ENCODE measurements at regions not wholly inside any gene's neighbourhood (a gene's known extent, or its start where the extent isn't known, plus 50 kb on each side); places are given as distances from the start of the nearest gene placed in this dataset.

DNA sequence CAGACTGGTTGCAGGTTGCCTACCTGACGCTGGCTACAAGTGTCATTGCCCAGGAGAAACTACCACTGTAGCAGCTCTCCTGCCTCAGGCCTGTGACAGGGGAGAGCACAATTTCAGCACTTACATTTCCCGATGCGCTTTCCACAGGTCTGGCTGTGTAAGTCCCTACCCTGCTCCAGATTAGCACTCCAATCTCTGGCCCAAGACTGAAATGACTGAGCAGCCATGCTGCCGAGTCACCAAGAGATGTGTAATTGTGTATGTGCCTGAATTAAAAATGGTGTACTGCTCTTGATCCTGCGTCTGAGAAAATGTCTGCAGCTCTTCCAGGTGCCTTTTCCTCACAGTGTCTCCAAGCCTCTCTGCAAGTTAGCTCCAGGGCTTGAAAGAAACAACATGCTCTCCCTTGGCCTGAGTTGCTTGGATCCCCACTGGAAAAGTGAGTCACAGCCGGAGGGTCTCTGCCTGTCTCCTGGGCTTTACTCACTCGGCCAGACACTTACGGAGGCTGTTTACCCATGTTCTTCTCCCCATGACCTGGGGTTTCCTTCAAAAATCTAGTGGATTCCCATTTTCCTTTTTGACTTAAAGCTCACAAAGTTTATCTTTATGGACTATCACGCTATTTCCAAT is 1001.7 kb upstream of the KCND2 start:
- Histone ChIP-seq H3K9me3 (ENCODE audit: control insufficient read depth in 4 of 4, low read length in 3 of 4) (no peaks in the 10 kb centered on the region), H3K9ac (ENCODE audit: low read depth in 1 of 2, low read length in 2 of 2) (no peak overlapping the region), H3K4me1 (ENCODE audit: control insufficient read depth in 4 of 4, insufficient read depth in 4 of 4, low read length in 3 of 4) (peaks cover 2 to 14% (median 8%) of the 10 kb centered on the region in 4 donors), H3K36me3 (ENCODE audit: control insufficient read depth in 4 of 4, insufficient read depth in 3 of 4, low read depth in 1 of 4, low read length in 3 of 4) (no peaks in the 10 kb centered on the region), H3K27me3 (ENCODE audit: control insufficient read depth in 4 of 4, insufficient read depth in 4 of 4, low read length in 3 of 4) (no peaks in the 10 kb centered on the region), H3K27ac (ENCODE audit: low read depth in 1 of 2, low read length in 2 of 2) (no peak overlapping the region), H3K4me3 (ENCODE audit: low read depth in 1 of 3, low read length in 3 of 3) (no peak overlapping the region)
- TF ChIP-seq SP1 (IDR thresholded peaks at IDR 0.05) (no peak), HNF4A (conservative IDR thresholded peaks at IDR 0.05) (no peak), FOXA2 (IDR thresholded peaks at IDR 0.05) (no peak), ZBTB33 (IDR thresholded peaks at IDR 0.05) (no peak)
- 91% methylated on average over 9 of the region's 9 CpGs for WGBS
- no peak for DNase-seq (ENCODE audit: low spot score)

GRCh38 chr7:119281181-119281846 is 991.7 kb upstream of the KCND2 start:
- WGBS = 80% methylated on average over 1 of the region's 1 CpG
- DNase-seq (ENCODE audit: low spot score) = no peak

More at GRCh38 chr7:119281181-119281846, 991.7 kb upstream of the KCND2 start:
- no peak overlapping the region for H3K4me3 ChIP-seq (ENCODE audit: low read depth in 1 of 3, low read length in 3 of 3)
- H3K9ac ChIP-seq (ENCODE audit: low read depth in 1 of 2, low read length in 2 of 2) = no peak overlapping the region
- TF ChIP-seq, protein P1, sequence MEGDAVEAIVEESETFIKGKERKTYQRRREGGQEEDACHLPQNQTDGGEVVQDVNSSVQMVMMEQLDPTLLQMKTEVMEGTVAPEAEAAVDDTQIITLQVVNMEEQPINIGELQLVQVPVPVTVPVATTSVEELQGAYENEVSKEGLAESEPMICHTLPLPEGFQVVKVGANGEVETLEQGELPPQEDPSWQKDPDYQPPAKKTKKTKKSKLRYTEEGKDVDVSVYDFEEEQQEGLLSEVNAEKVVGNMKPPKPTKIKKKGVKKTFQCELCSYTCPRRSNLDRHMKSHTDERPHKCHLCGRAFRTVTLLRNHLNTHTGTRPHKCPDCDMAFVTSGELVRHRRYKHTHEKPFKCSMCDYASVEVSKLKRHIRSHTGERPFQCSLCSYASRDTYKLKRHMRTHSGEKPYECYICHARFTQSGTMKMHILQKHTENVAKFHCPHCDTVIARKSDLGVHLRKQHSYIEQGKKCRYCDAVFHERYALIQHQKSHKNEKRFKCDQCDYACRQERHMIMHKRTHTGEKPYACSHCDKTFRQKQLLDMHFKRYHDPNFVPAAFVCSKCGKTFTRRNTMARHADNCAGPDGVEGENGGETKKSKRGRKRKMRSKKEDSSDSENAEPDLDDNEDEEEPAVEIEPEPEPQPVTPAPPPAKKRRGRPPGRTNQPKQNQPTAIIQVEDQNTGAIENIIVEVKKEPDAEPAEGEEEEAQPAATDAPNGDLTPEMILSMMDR (IDR thresholded peaks at IDR 0.05; ENCODE audit: low read depth, low read length, missing input control) = no peak
- TF ChIP-seq ZBTB33 (IDR thresholded peaks at IDR 0.05) (no peak), HNF4A (conservative IDR thresholded peaks at IDR 0.05) (no peak), NR2F2 (IDR thresholded peaks at IDR 0.05) (no peak), RXRA (IDR thresholded peaks at IDR 0.05) (no peak)
- TF ChIP-seq, protein P2, sequence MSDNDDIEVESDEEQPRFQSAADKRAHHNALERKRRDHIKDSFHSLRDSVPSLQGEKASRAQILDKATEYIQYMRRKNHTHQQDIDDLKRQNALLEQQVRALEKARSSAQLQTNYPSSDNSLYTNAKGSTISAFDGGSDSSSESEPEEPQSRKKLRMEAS (IDR thresholded peaks at IDR 0.05) = no peak
- TF ChIP-seq, protein P3, sequence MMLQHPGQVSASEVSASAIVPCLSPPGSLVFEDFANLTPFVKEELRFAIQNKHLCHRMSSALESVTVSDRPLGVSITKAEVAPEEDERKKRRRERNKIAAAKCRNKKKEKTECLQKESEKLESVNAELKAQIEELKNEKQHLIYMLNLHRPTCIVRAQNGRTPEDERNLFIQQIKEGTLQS (IDR thresholded peaks at IDR 0.05) = no peak
- no peaks in the 10 kb centered on the region for H3K4me1 ChIP-seq (ENCODE audit: control insufficient read depth in 4 of 4, insufficient read depth in 4 of 4, low read length in 3 of 4)
- no peak overlapping the region for H3K27ac ChIP-seq (ENCODE audit: low read depth in 1 of 2, low read length in 2 of 2)
- H3K9me3 ChIP-seq (ENCODE audit: control insufficient read depth in 4 of 4, low read length in 3 of 4) = no peaks in the 10 kb centered on the region
- no peaks in the 10 kb centered on the region for H3K36me3 ChIP-seq (ENCODE audit: control insufficient read depth in 4 of 4, insufficient read depth in 3 of 4, low read depth in 1 of 4, low read length in 3 of 4)
- no peaks in the 10 kb centered on the region for H3K27me3 ChIP-seq (ENCODE audit: control insufficient read depth in 4 of 4, insufficient read depth in 4 of 4, low read length in 3 of 4)

Data from liver (tissue), 8 donors.